Bronchial epithelial cell (primary cell): ENCODE measurements at regions not wholly inside any gene's neighbourhood (a gene's known extent, or its start where the extent isn't known, plus 50 kb on each side); places are given as distances from the start of the nearest gene placed in this dataset.

Experiments used
- DNase-seq: peaks from one replicate; pipeline ENCODE4 v3.0.0-alpha.2; 2010; ENCODE audit warnings: low read depth
- FAIRE-seq: peaks from 2 replicates; lab custom pipeline; 2011; peaks lifted over from hg19 to GRCh38; lab: Jason Lieb, UNC
- H3K27me3 ChIP-seq: 2 replicates; pipeline ENCODE4 v1.5.1; 2011; ENCODE audit warnings: low read length; ENCODE audit not compliant: control insufficient read depth, insufficient read depth
- H3K36me3 ChIP-seq: 2 replicates; pipeline ENCODE4 v1.5.1; 2011; ENCODE audit warnings: low read length; ENCODE audit not compliant: control insufficient read depth, insufficient read depth
- H3K4me3 ChIP-seq: 2 replicates; pipeline ENCODE4 v1.5.1; 2011; ENCODE audit warnings: mild to moderate bottlenecking, low read depth, low read length, control low read depth
- CTCF ChIP-seq: IDR thresholded peaks from 2 replicates; pipeline ENCODE4 v1.5.1; 2011; ENCODE audit warnings: mild to moderate bottlenecking, moderate library complexity, low read length, control low read depth, inconsistent platforms; ENCODE audit not compliant: insufficient read depth, severe bottlenecking

- TF ChIP-seq CTCF = no peak
- no peaks in the 10 kb centered on the region for H3K27me3 ChIP-seq
- H3K4me3 ChIP-seq = no peak overlapping the region
- no peaks in the 10 kb centered on the region for H3K36me3 ChIP-seq
- DNase-seq (peak; percentile 70), FAIRE-seq (peak; percentile 13)
These were observed 157.7 kb upstream of the GGTLC1 start for GRCh38 chr20:24146231-24146634.

- no peak for DNase-seq
- Histone ChIP-seq H3K4me3 (no peak overlapping the region), H3K36me3 (no peaks in the 10 kb centered on the region), H3K27me3 (no peaks in the 10 kb centered on the region)
- FAIRE-seq = no peak
- TF ChIP-seq CTCF = no peak
These were observed 155.8 kb upstream of the GGTLC1 start for GRCh38 chr20:24144371-24144770.

- FAIRE-seq (no peak), DNase-seq (no peak)
- Histone ChIP-seq H3K36me3 (no peaks in the 10 kb centered on the region), H3K4me3 (no peak overlapping the region), H3K27me3 (no peaks in the 10 kb centered on the region)
- TF ChIP-seq CTCF = no peak
These were observed 152.5 kb upstream of the GGTLC1 start for GRCh38 chr20:24141111-24141510.

- Histone ChIP-seq H3K4me3 (no peak overlapping the region), H3K36me3 (no peaks in the 10 kb centered on the region), H3K27me3 (no peaks in the 10 kb centered on the region)
- FAIRE-seq (no peak), DNase-seq (no peak)
- TF ChIP-seq CTCF = no peak
These were observed 151.3 kb upstream of the GGTLC1 start for GRCh38 chr20:24139846-24140245.

- no peaks in the 10 kb centered on the region for H3K36me3 ChIP-seq
- DNase-seq (no peak), FAIRE-seq (no peak)
- TF ChIP-seq CTCF = no peak
- no peak overlapping the region for H3K4me3 ChIP-seq
- H3K27me3 ChIP-seq = no peaks in the 10 kb centered on the region
These were observed 150.4 kb upstream of the GGTLC1 start for GRCh38 chr20:24138951-24139350.

- FAIRE-seq = no peak
- H3K27me3 ChIP-seq = no peaks in the 10 kb centered on the region
- DNase-seq = no peak
- H3K36me3 ChIP-seq = no peaks in the 10 kb centered on the region
- no peak for TF ChIP-seq CTCF
- no peak overlapping the region for H3K4me3 ChIP-seq
These were observed 149.7 kb upstream of the GGTLC1 start for GRCh38 chr20:24138196-24138857.
